Stomach (tissue), 8 donors: ENCODE measurements at regions not wholly inside any gene's neighbourhood (a gene's known extent, or its start where the extent isn't known, plus 50 kb on each side); places are given as distances from the start of the nearest gene placed in this dataset.

Experiments used
- DNase-seq, 2 donors: peaks; one replicate each; pipeline versions ENCODE4 v3.0.0 to v3.0.0-alpha.2; 2013 to 2019
- H3K27ac ChIP-seq, 5 donors: fragments of 200-600 bp in 4 of 5; sonication (generic) in 4 of 5; one replicate each; pipeline ENCODE4 v1.5.1; 2013 to 2019; ENCODE audit warnings: mild to moderate bottlenecking in 1 of 5, moderate library complexity in 1 of 5
- H3K27me3 ChIP-seq, 3 donors: fragments of 200-600 bp; sonication (generic); one replicate each; pipeline ENCODE4 v1.5.1; 2017 to 2019; ENCODE audit warnings: mixed run types in 1 of 3
- H3K36me3 ChIP-seq, 4 donors: fragments of 200-600 bp; sonication (generic); 1 replicate in 3 of 4; 2 replicates in 1 of 4; pipeline ENCODE4 v1.5.1; 2016 to 2019
- H3K4me1 ChIP-seq, 4 donors: fragments of 200-600 bp; sonication (generic); one replicate each; pipeline ENCODE4 v1.5.1; 2016 to 2019
- H3K4me3 ChIP-seq, 4 donors: fragments of 200-600 bp; sonication (generic) in 3 of 4; one replicate each; pipeline ENCODE4 v1.5.1; 2016 to 2019; ENCODE audit warnings: mild to moderate bottlenecking in 1 of 4
- H3K9me3 ChIP-seq, 4 donors: fragments of 200-600 bp; sonication (generic); one replicate each; pipeline ENCODE4 v1.5.1; 2016 to 2019
- EP300 ChIP-seq: sonication (generic); formaldehyde crosslinking; IDR thresholded peaks from one replicate; pipeline ENCODE4 v1.6.1; 2017; ENCODE audit warnings: antibody characterized with exemption
- POLR2A ChIP-seq, 4 donors: fragments of 450-650 bp; IDR thresholded peaks; one replicate each; pipeline ENCODE4 v1.6.1; 2016; ENCODE audit warnings: antibody characterized with exemption in 4 of 4, control low read depth in 2 of 4, mild to moderate bottlenecking in 1 of 4, moderate library complexity in 1 of 4
- POLR2AphosphoS5 ChIP-seq, 3 donors: sonication (generic); formaldehyde crosslinking; IDR thresholded peaks; one replicate each; pipeline ENCODE4 v1.6.1; 2016; ENCODE audit warnings: antibody characterized with exemption in 3 of 3
- WGBS, 5 donors: extraction: QIAGEN DNeasy Blood & Tissue Kit in 3 of 5; methylation state at CpG; one replicate each; pipeline versions ENCODE4 v1.1.5 to v1.1.7; 2013 to 2018; 5-methylcytosine and 5-hydroxymethylcytosine counted together
- intact Hi-C: fragments of 100-400 bp; cut with DNase I; formaldehyde crosslinking; loops from one replicate; pipeline ENCODE4 v1.15.1; 2023; ENCODE audit warnings: low total_unique reads
- TF ChIP-seq, protein P1 (sequence below), 7 experiments: fragments of 450-650 bp in 4 of 7; fragments of 200-600 bp in 3 of 7; sonication (generic) in 3 of 7; IDR thresholded peaks; one replicate each; pipeline ENCODE4 v1.5.1; 2016 to 2019; ENCODE audit warnings: antibody characterized with exemption in 7 of 7, control low read depth in 2 of 7, mild to moderate bottlenecking in 1 of 7
- donor health status: healthy with polysubstance abuse.
- donor health status: Bipolar disorder and iron deficiency.
- donor health status: healthy.

GRCh38 chr1:230507666-230508402 is 81.7 kb upstream of the PGBD5 start:
- intact Hi-C loops: no loop called here
- Histone ChIP-seq H3K4me3 (no peak overlapping the region), H3K36me3 (no peaks in the 10 kb centered on the region), H3K9me3 (no peaks in the 10 kb centered on the region), H3K27me3 (no peaks in the 10 kb centered on the region), H3K4me1 (peaks cover 0 to 8% (median 5%) of the 10 kb centered on the region in 4 donors), H3K27ac (peak overlapping the region in 1 of 5 donors; percentile 54)
- WGBS, 5 donors: 12 to 24% (median 18%) methylated on average over 8 of the region's 8 CpGs
- DNase-seq: peak; percentile 59 to 85
- TF ChIP-seq POLR2A (IDR thresholded peaks at IDR 0.05) (no peak), POLR2AphosphoS5 (IDR thresholded peaks at IDR 0.05) (peak in 1 of 3 donors; percentile 69)

DNA sequence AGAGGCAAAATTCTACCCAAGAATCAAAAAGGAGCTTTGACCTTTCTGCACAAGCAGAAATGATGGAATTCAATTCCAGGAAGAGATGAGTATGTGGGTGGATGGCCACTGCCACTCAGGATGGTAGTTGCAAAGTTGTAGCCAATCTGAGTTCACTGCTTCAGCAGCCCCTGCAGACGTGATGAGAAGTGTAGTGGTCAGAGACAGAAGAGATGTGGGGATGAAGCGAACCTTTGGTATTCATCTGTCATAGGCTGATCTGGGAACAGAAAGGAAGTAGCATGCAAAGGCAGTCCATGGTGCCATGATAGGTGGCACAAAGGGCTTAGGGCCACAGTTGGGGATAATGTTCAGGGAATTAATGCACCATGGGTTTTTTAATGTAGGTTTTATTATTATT is 81.1 kb upstream of the PGBD5 start:
- 79 to 86% (median 83%) methylated on average over 2 of the region's 2 CpGs for WGBS, 5 donors
- intact Hi-C loops: no loop called here
- H3K4me3 ChIP-seq: no peak overlapping the region
- no peak for DNase-seq
- H3K27me3 ChIP-seq: no peaks in the 10 kb centered on the region
- no peaks in the 10 kb centered on the region for H3K9me3 ChIP-seq
- TF ChIP-seq EP300 (no peak), POLR2A (IDR thresholded peaks at IDR 0.05) (no peak), POLR2AphosphoS5 (IDR thresholded peaks at IDR 0.05) (no peak)
- TF ChIP-seq, protein P1, sequence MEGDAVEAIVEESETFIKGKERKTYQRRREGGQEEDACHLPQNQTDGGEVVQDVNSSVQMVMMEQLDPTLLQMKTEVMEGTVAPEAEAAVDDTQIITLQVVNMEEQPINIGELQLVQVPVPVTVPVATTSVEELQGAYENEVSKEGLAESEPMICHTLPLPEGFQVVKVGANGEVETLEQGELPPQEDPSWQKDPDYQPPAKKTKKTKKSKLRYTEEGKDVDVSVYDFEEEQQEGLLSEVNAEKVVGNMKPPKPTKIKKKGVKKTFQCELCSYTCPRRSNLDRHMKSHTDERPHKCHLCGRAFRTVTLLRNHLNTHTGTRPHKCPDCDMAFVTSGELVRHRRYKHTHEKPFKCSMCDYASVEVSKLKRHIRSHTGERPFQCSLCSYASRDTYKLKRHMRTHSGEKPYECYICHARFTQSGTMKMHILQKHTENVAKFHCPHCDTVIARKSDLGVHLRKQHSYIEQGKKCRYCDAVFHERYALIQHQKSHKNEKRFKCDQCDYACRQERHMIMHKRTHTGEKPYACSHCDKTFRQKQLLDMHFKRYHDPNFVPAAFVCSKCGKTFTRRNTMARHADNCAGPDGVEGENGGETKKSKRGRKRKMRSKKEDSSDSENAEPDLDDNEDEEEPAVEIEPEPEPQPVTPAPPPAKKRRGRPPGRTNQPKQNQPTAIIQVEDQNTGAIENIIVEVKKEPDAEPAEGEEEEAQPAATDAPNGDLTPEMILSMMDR (IDR thresholded peaks at IDR 0.05): no peak
- peaks cover 0 to 8% (median 5%) of the 10 kb centered on the region in 4 donors for H3K4me1 ChIP-seq
- no peak overlapping the region for H3K27ac ChIP-seq
- H3K36me3 ChIP-seq: no peaks in the 10 kb centered on the region

DNA sequence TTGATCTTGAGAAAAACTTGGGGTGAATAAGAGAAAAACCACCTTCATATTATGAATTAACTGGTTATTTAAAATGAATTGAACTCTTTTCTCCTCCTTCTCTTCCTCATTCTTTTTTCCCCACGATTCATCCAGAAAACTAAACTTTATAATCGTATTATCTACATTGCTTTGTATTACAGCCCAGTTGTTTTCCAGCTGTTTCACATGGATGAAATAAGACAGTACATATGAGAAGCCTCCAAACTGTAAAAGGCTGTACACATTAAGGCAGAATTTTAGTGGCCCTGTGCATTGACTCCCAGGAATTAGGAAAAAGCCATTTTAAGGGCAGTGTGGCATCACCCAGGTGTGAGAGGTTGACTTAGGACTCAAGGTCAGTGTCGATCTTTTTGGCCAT is 80.3 kb upstream of the PGBD5 start:
- no peaks in the 10 kb centered on the region for H3K9me3 ChIP-seq
- no peaks in the 10 kb centered on the region for H3K36me3 ChIP-seq
- H3K27ac ChIP-seq: no peak overlapping the region
- DNase-seq: peak in 1 of 2 donors; percentile 19
- H3K27me3 ChIP-seq: no peaks in the 10 kb centered on the region
- TF ChIP-seq, protein P1 (IDR thresholded peaks at IDR 0.05): no peak
- no peak for TF ChIP-seq POLR2AphosphoS5 (IDR thresholded peaks at IDR 0.05)
- no peak for TF ChIP-seq EP300
- TF ChIP-seq POLR2A (IDR thresholded peaks at IDR 0.05): no peak
- intact Hi-C loops: no loop called here
- WGBS, 5 donors: 74 to 83% (median 80%) methylated on average over 3 of the region's 3 CpGs
- no peak overlapping the region for H3K4me3 ChIP-seq
- peaks cover 0 to 12% (median 6%) of the 10 kb centered on the region in 4 donors for H3K4me1 ChIP-seq

DNA sequence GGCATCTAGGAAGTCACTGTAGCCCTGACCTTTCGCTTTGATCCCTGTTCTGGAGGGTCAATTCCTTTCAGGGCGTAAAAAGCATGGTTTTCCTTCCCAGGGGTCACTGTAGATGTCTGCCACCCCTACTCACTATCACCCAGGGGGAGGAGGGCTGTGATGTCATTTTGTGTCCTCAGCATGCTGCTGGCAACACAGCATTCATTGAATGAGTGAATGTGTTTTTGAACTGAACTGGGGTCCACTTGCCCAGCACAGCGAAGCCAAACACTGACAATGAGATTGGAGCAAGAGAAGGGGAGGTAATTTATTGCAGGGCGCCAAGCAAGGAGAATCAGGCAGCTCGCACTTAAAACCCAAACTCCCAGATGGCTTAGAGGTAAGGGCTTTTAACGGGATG is 78.2 kb upstream of the PGBD5 start:
- Histone ChIP-seq H3K36me3 (no peaks in the 10 kb centered on the region), H3K4me1 (peaks cover 0 to 15% (median 8%) of the 10 kb centered on the region in 4 donors), H3K9me3 (no peaks in the 10 kb centered on the region), H3K4me3 (no peak overlapping the region), H3K27me3 (no peaks in the 10 kb centered on the region), H3K27ac (no peak overlapping the region)
- 79 to 89% (median 87%) methylated on average over 6 of the region's 6 CpGs for WGBS, 5 donors
- TF ChIP-seq, protein P1 (IDR thresholded peaks at IDR 0.05): no peak
- TF ChIP-seq EP300 (no peak), POLR2AphosphoS5 (IDR thresholded peaks at IDR 0.05) (no peak), POLR2A (IDR thresholded peaks at IDR 0.05) (no peak)
- intact Hi-C loops: no loop called here
- DNase-seq: no peak

DNA sequence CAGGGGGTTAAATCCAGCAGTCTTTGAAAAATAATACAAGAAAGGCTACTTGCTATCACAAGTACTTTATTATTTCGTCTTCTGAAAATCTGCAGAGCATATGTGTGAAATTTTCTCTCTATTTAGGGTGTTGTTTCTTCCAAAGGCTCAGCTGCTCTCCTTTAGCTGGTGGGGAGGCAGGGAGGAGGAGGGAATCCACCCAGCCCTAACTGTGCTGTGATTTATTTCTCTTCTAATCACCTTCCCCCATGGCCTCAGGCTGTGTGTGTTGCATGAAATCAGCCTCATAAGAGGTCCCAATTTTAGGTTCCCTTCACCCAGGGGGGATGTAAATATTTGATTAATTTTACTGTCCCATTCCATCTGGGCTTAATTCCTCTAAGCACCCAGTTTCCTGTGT is 77.6 kb upstream of the PGBD5 start:
- Histone ChIP-seq H3K4me1 (peaks cover 0 to 17% (median 13%) of the 10 kb centered on the region in 4 donors), H3K9me3 (no peaks in the 10 kb centered on the region), H3K27ac (no peak overlapping the region), H3K4me3 (no peak overlapping the region), H3K36me3 (no peaks in the 10 kb centered on the region), H3K27me3 (no peaks in the 10 kb centered on the region)
- 76 to 94% (median 86%) methylated on average over 1 of the region's 1 CpG for WGBS, 5 donors
- TF ChIP-seq EP300 (no peak), POLR2A (IDR thresholded peaks at IDR 0.05) (no peak), POLR2AphosphoS5 (IDR thresholded peaks at IDR 0.05) (no peak)
- TF ChIP-seq, protein P1 (IDR thresholded peaks at IDR 0.05): no peak
- no peak for DNase-seq
- intact Hi-C loops: no loop called here
